ENCODE measurements at regions not wholly inside any gene's neighbourhood (a gene's known extent, or its start where the extent isn't known, plus 50 kb on each side); places are given as distances from the start of the nearest gene placed in this dataset.

DNA sequence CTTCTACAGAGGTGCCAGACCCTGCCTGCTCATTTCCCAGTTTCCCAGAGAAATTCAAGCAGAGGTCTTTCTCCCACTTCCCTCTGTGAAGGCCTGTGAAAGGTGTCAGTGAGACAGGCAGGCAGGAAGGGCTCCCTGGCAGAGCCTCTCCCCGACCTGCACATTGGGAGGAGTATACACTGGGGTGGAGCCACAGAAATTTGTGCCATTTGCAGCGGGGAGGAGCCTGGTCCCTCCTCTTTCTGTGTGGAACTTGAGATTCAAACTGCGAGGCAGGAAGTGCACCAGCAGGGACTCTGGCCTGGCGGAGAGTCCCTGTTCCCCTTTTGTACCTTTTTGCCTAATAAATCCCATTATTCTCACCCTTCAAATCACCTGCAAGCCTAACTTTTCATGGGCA is 54.6 kb upstream of the OPN4 start:
- no peak for DNase-seq (ENCODE audit: low read depth)
- TF ChIP-seq, protein P1, sequence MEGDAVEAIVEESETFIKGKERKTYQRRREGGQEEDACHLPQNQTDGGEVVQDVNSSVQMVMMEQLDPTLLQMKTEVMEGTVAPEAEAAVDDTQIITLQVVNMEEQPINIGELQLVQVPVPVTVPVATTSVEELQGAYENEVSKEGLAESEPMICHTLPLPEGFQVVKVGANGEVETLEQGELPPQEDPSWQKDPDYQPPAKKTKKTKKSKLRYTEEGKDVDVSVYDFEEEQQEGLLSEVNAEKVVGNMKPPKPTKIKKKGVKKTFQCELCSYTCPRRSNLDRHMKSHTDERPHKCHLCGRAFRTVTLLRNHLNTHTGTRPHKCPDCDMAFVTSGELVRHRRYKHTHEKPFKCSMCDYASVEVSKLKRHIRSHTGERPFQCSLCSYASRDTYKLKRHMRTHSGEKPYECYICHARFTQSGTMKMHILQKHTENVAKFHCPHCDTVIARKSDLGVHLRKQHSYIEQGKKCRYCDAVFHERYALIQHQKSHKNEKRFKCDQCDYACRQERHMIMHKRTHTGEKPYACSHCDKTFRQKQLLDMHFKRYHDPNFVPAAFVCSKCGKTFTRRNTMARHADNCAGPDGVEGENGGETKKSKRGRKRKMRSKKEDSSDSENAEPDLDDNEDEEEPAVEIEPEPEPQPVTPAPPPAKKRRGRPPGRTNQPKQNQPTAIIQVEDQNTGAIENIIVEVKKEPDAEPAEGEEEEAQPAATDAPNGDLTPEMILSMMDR (IDR thresholded peaks at IDR 0.05; ENCODE audit: insufficient read depth, low read length), result no peak
- H3K4me3 ChIP-seq (ENCODE audit: low read depth, low read length), result no peak overlapping the region

DNA sequence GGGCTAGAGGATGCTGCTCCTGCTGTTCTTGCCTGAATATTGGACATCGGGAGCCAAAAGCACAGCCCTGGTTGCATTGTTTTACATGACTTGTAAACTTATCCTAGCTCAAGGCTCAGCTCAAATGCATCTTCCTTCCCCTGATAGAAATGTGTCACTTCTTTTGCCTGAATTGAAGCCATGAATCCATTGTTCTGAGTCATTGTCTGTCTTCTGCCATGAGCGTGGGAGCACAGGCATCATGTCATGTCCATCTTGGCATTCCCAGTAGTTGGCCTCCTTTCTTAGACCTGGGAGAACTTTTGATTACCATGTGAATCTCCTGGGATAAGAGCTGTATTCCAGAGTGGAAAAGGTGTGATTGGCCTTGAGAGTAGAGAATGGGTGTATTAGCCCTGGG is 54.1 kb upstream of the OPN4 start:
- no peak overlapping the region for H3K4me3 ChIP-seq (ENCODE audit: low read depth, low read length)
- TF ChIP-seq, protein P1 (IDR thresholded peaks at IDR 0.05; ENCODE audit: insufficient read depth, low read length), result no peak
- no peak for DNase-seq (ENCODE audit: low read depth)

DNA sequence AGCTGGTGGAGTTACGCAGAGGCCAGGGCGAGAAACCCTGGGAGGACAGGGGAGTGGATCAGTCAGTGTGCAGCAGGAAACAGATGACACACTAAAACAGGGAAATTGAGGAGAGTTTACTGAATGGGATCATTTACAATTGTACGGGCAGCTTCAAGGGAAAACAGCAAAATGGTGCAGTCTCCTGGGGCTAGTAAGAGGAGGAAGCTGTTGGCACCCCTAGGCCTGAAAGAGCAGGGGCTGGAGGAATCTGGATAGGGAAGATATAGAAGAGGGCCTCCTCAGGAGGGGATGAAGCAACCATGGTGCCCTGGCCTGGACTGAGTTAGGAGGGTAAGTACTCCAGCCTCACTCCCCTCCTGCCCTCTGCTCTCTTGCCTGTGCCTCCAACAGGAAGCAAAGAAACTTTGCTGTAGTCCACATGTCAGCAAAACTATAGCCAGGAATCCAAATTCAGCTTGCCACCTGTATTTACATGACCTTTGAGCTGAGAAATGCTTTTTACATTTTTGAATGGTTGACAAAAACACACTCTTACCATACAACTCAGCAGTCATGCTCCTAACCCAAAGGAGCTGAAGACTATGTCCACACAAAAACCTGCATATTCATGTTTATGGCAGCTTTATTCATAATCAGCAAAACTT is 52.3 kb upstream of the OPN4 start:
- no peak for DNase-seq (ENCODE audit: low read depth)
- H3K4me3 ChIP-seq (ENCODE audit: low read depth, low read length), result no peak overlapping the region

DNA sequence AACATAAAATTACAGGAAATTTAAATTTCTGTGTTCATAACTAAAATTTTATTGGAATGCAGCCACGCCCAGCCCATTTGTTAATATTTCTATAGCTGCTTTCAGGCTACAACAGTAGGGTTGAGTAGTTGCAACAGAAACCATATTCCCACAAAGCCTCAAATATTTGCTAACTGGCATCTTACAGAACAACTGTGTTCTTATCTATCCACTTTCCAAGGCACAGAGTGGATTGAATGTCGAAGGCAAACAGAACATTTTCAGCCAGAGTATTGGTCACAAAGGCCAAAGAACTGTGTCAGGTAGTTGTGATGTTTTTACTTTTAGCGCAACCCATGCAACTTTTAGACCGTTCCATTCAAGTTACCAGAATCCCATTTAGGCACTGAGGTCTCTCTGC is 51.1 kb upstream of the OPN4 start:
- DNase-seq (ENCODE audit: low read depth), result peak; percentile 8

More for the DNA sequence above, 52.3 kb upstream of the OPN4 start:
- TF ChIP-seq, protein P1 (IDR thresholded peaks at IDR 0.05; ENCODE audit: insufficient read depth, low read length), result no peak

More for the DNA sequence above, 51.1 kb upstream of the OPN4 start:
- no peak overlapping the region for H3K4me3 ChIP-seq (ENCODE audit: low read depth, low read length)
- TF ChIP-seq, protein P1 (IDR thresholded peaks at IDR 0.05; ENCODE audit: insufficient read depth, low read length), result no peak
